ENCODE measurements at regions not wholly inside any gene's neighbourhood (a gene's known extent, or its start where the extent isn't known, plus 50 kb on each side); places are given as distances from the start of the nearest gene placed in this dataset.

DNA sequence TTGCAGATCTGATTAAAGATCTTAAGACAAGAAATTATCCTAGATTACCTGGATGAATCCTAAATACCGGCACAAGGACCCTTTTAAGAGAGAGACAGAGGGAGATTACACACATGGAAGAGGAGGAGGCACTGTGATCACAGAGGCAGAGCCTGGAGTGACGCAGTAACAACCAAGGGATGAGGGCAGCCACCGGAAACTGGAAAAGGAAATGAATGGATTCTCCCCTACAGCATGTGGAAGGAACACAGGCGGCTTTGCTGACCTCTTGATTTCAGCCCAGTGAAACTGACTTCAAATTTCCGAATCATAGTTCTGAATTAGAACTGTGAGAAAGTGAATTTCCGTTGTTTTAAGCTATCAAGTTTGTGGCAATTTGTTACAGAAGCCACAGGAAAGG is 50.2 kb upstream of the IVNS1ABP start:
- no peak overlapping the region for H2BK12ac ChIP-seq (ENCODE audit: insufficient read length, low read depth, low read length)
- WGBS (ENCODE audit: extremely low coverage, insufficient read length, low lambda C conversion rate), result no CpG with 5 or more reads among the region's 6 CpGs

More for the DNA sequence above, 50.2 kb upstream of the IVNS1ABP start:
- peaks cover 6 to 12% of the 10 kb centered on the region in 2 experiments for H3K4me1 Mint-ChIP-seq
- Histone ChIP-seq H2AFZ (ENCODE audit: low read length) (no peak overlapping the region), H3K56ac (ENCODE audit: insufficient read length, low read depth, low read length) (no peak overlapping the region), H3K18ac (ENCODE audit: insufficient read length, low read depth, low read length) (no peak overlapping the region), H2BK5ac (ENCODE audit: insufficient read length, low read length) (no peak overlapping the region), H3K4ac (ENCODE audit: low read depth, low read length) (no peak overlapping the region), H3K23me2 (ENCODE audit: insufficient read length, low read depth, low read length, poor library complexity, severe bottlenecking) (no peaks in the 10 kb centered on the region), H4K20me1 (ENCODE audit: control insufficient read depth, insufficient read depth, insufficient read length) (no peaks in the 10 kb centered on the region), H3K14ac (ENCODE audit: insufficient read depth, low read length) (no peak overlapping the region), H3K9ac (ENCODE audit: extremely low read depth, insufficient read length, low read length) (no peak overlapping the region), H2AK5ac (ENCODE audit: insufficient read length, low read length) (no peak overlapping the region), H3K27me3 (ENCODE audit: insufficient read depth, low read length) (no peaks in the 10 kb centered on the region), H2BK20ac (ENCODE audit: low read depth, low read length, poor library complexity, severe bottlenecking) (no peak overlapping the region), H3K79me1 (ENCODE audit: insufficient read depth, low read depth, low read length, poor library complexity, severe bottlenecking) (no peaks in the 10 kb centered on the region), H2BK15ac (ENCODE audit: low read depth, low read length) (no peak overlapping the region), H3K9me3 (ENCODE audit: control insufficient read depth, low read depth, low read length) (no peaks in the 10 kb centered on the region), H4K8ac (replicated peaks; ENCODE audit: insufficient read length, low read depth, low read length) (no peak overlapping the region), H4K5ac (ENCODE audit: insufficient read length, low read depth, low read length) (no peak overlapping the region), H3T11ph (ENCODE audit: low read length) (no peak overlapping the region), H3K4me2 (ENCODE audit: insufficient read depth, insufficient read length, low read length) (no peak overlapping the region), H3K4me1 (ENCODE audit: insufficient read depth, low read length) (no peaks in the 10 kb centered on the region; the same call in 1 of the 2 replicates), H2BK120ac (ENCODE audit: low read depth, low read length, poor library complexity, severe bottlenecking) (no peak overlapping the region), H4K91ac (ENCODE audit: insufficient read length, low read depth, low read length) (no peak overlapping the region), H3K27ac (ENCODE audit: insufficient read length, low read depth, low read length) (no peak overlapping the region), H3K79me2 (ENCODE audit: insufficient read depth, low read length) (no peaks in the 10 kb centered on the region), H3K23ac (ENCODE audit: insufficient read length, low read depth, low read length) (no peak overlapping the region)
- H3K27ac Mint-ChIP-seq, result no peak overlapping the region
- H3K36me3 Mint-ChIP-seq (ENCODE audit: insufficient read depth in 1 of 3, low read depth in 3 of 3), result peaks cover 0 to 5% (median 0%) of the 10 kb centered on the region in 3 experiments; a peak in 3 of 7 replicates
- no peak overlapping the region for H3K4me3 Mint-ChIP-seq
- H3K27me3 Mint-ChIP-seq (ENCODE audit: low read depth), result no peaks in the 10 kb centered on the region; the same call in 1 of the 2 replicates
- peaks cover 0 to 7% of the 10 kb centered on the region in 2 experiments; a peak in 3 of 5 replicates for H3K9me3 Mint-ChIP-seq
- DNase-seq, result no peak
- TF ChIP-seq, protein P1, sequence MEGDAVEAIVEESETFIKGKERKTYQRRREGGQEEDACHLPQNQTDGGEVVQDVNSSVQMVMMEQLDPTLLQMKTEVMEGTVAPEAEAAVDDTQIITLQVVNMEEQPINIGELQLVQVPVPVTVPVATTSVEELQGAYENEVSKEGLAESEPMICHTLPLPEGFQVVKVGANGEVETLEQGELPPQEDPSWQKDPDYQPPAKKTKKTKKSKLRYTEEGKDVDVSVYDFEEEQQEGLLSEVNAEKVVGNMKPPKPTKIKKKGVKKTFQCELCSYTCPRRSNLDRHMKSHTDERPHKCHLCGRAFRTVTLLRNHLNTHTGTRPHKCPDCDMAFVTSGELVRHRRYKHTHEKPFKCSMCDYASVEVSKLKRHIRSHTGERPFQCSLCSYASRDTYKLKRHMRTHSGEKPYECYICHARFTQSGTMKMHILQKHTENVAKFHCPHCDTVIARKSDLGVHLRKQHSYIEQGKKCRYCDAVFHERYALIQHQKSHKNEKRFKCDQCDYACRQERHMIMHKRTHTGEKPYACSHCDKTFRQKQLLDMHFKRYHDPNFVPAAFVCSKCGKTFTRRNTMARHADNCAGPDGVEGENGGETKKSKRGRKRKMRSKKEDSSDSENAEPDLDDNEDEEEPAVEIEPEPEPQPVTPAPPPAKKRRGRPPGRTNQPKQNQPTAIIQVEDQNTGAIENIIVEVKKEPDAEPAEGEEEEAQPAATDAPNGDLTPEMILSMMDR (conservative IDR thresholded peaks at IDR 0.05), result no peak

All from H9 (cell line).